Upper lobe of right lung (tissue), 1 donor: ENCODE measurements at regions not wholly inside any gene's neighbourhood (a gene's known extent, or its start where the extent isn't known, plus 50 kb on each side); places are given as distances from the start of the nearest gene placed in this dataset.

Experiments
- ATAC-seq: fragments of 200-7000 bp; cut with Tn5 transposase; one replicate; pipeline ENCODE4 v1.9.1; 2020; ENCODE audit warnings: mild to moderate bottlenecking, moderate library complexity
- DNase-seq: peaks from one replicate; pipeline ENCODE4 v3.0.0-alpha.2; 2020
- H3K27ac ChIP-seq: fragments of 200-600 bp; one replicate; pipeline ENCODE4 v1.8.0; 2022
- H3K27me3 ChIP-seq: fragments of 200-600 bp; one replicate; pipeline ENCODE4 v1.8.0; 2022; ENCODE audit warnings: mild to moderate bottlenecking
- H3K36me3 ChIP-seq: fragments of 200-600 bp; one replicate; pipeline ENCODE4 v1.8.0; 2022
- H3K4me1 ChIP-seq: fragments of 200-600 bp; one replicate; pipeline ENCODE4 v1.8.0; 2022
- H3K4me3 ChIP-seq: fragments of 200-600 bp; one replicate; pipeline ENCODE4 v1.8.0; 2022; ENCODE audit warnings: mild to moderate bottlenecking
- H3K9me3 ChIP-seq: fragments of 200-600 bp; one replicate; pipeline ENCODE4 v1.8.0; 2022
- intact Hi-C: fragments of 100-400 bp; cut with DNase I; formaldehyde crosslinking; loops from one replicate; pipeline ENCODE4 v1.11.0; 2022
- TF ChIP-seq, protein P1 (sequence below): fragments of 200-600 bp; IDR thresholded peaks from one replicate; pipeline ENCODE4 v1.8.0; 2022; ENCODE audit warnings: antibody characterized with exemption
- donor health status: DM: no; HTN: yes; CAD: no; lungs with severe emphysema.

DNA sequence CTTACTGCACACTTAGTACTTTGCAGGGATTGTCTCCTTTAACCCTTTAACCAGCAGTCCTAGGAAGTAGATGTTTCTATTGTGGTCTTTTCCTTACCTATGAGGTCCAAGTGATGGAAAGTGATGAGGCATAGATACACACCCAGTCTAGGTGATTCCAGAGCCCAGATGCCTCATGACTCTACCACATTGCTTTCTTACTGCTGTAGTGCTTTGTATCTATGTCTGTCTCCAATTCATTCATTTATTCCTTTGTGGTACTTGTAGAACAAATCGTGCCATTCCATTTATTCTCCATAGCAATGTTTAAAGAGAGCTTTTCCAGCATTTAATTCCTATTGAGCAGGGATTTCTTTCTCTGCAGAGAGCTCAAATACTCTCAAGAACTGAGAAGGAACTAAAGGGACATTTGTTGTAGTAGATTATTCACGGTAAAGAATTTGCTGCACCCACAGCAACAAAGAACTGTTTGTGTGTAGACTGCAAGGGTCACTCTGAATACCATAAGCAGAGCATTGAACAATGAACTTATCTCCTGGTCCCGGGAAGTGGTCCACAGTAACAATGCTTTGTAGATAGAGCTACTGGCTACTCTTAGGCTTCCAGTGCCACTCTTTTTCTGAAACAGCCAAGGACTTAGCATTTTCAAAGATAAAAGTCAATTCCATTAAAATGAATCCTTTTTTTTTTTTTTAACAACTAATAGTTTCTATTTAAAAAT lies 337.0 kb downstream of the PTEN start:
- intact Hi-C loops: no loop called here
- TF ChIP-seq, protein P1, sequence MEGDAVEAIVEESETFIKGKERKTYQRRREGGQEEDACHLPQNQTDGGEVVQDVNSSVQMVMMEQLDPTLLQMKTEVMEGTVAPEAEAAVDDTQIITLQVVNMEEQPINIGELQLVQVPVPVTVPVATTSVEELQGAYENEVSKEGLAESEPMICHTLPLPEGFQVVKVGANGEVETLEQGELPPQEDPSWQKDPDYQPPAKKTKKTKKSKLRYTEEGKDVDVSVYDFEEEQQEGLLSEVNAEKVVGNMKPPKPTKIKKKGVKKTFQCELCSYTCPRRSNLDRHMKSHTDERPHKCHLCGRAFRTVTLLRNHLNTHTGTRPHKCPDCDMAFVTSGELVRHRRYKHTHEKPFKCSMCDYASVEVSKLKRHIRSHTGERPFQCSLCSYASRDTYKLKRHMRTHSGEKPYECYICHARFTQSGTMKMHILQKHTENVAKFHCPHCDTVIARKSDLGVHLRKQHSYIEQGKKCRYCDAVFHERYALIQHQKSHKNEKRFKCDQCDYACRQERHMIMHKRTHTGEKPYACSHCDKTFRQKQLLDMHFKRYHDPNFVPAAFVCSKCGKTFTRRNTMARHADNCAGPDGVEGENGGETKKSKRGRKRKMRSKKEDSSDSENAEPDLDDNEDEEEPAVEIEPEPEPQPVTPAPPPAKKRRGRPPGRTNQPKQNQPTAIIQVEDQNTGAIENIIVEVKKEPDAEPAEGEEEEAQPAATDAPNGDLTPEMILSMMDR: no peak
- Histone ChIP-seq H3K4me1 (no peaks in the 10 kb centered on the region), H3K4me3 (no peak overlapping the region), H3K9me3 (no peaks in the 10 kb centered on the region), H3K27me3 (no peaks in the 10 kb centered on the region), H3K36me3 (no peaks in the 10 kb centered on the region), H3K27ac (no peak overlapping the region)
- DNase-seq (no peak), ATAC-seq (no peak)

DNA sequence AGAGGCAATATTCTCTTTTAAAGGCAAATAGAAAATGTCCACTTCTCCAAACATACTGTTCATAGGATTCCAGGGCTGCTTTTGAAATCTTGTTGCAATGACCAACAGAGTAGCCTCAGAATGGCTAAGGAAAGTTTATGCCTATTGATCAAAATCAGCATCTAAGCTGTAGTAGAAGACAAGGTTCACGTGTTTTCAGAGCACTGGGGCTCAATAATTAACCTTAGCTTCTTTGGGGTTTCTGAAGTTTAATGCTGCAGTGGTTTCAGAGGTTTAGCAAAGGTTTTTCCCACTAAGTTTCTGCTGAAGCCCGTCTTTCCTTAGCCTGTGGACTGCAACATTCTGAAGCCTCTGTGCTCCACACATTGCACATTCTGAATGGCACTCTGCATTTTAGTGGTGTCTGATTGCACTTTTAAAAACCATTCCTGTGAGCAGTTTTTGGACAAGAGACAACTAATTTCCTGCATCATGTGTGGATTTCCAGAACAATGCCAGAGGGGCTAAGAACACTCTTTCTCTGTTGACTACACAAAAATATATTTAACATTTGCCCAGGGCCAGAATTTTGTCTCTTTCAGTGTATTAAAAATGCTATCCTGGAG lies 342.5 kb downstream of the PTEN start:
- ATAC-seq (no peak), DNase-seq (no peak)
- no peaks in the 10 kb centered on the region for H3K4me1 ChIP-seq
- H3K36me3 ChIP-seq: no peaks in the 10 kb centered on the region
- TF ChIP-seq, protein P1: no peak
- H3K4me3 ChIP-seq: no peak overlapping the region
- intact Hi-C loops: no loop called here
- H3K9me3 ChIP-seq: no peaks in the 10 kb centered on the region
- no peak overlapping the region for H3K27ac ChIP-seq
- no peaks in the 10 kb centered on the region for H3K27me3 ChIP-seq

DNA sequence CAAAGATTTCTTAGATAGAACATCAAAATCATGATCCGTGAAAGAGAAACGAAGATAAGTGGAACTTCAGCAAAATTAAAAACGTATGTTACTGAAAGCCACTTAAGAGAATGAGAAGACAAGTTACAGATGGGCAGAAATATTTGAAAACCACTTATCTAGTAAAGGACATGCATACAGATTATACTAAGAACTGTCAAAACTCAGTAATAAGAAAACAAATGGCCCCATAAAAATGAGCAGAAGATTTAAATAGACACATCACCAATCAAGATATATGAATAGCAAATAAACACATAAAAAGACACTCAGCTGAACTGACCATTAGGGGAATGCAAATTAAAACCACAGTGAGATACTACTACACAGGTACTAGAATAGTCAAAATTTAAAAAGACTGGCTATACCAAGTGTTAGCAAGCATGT lies 343.7 kb downstream of the PTEN start:
- intact Hi-C loops: no loop called here

DNA sequence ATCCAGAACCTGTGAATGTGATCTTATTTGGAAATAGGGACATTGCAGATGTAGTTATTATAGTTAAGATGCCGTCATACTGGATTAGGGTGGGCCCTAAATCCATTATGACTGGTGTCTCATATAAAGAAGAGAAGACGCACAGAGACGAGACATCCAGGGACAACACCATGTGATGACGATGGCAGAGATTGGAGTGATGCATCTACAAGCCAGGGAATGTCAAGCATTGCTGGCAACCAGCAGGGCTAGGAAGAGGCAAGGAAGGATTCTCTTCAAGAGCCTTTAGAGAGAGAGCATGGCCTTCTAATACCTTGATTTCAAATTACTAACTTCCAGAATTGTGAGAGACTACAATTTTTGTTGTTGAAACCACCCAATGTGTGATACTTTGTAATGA lies 345.8 kb downstream of the PTEN start:
- no peak overlapping the region for H3K27ac ChIP-seq
- H3K27me3 ChIP-seq: no peaks in the 10 kb centered on the region
- H3K36me3 ChIP-seq: no peaks in the 10 kb centered on the region
- intact Hi-C loops: no loop called here
- ATAC-seq: no peak
- TF ChIP-seq, protein P1: no peak
- no peak overlapping the region for H3K4me3 ChIP-seq
- no peak for DNase-seq
- no peaks in the 10 kb centered on the region for H3K9me3 ChIP-seq
- H3K4me1 ChIP-seq: no peaks in the 10 kb centered on the region

More for the DNA sequence above, 343.7 kb downstream of the PTEN start:
- Histone ChIP-seq H3K27me3 (no peaks in the 10 kb centered on the region), H3K4me3 (no peak overlapping the region), H3K27ac (no peak overlapping the region), H3K36me3 (no peaks in the 10 kb centered on the region), H3K4me1 (no peaks in the 10 kb centered on the region), H3K9me3 (no peaks in the 10 kb centered on the region)
- no peak for ATAC-seq
- TF ChIP-seq, protein P1: no peak
- no peak for DNase-seq

DNA sequence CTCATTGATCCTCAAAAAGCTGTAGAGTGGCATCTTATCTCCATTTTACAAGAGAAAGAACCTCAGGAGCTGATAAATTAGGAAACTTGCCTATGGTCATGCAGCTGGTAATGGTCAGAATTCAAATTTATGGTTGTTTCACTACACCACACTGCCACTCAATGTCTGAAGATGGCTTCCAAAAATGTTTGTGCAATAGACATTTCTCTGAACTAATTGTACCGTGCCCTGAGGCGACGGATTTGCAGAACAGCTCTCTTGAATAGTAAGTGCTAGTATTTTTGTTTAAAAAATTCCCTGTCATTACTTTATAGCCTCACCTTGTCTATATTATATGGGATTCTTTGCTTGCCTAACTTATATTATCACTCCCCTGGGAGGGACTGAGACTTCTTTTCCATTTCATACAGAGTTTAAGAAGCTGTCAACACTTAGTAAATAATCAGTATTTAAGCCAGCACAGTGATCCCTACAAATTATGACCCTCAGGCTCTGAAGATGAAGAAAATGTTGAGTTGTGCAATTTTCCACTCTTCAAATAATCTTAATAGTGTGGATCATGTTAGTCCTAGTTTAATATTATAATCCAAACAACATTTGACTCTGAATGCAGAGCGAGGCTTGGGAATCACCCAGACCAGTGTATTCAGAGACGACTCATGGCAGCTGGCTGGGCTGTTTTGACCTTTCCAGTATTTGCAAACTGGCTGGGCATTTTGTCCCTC lies 346.6 kb downstream of the PTEN start:
- Histone ChIP-seq H3K9me3 (no peaks in the 10 kb centered on the region), H3K4me1 (no peaks in the 10 kb centered on the region), H3K27me3 (no peaks in the 10 kb centered on the region), H3K27ac (no peak overlapping the region), H3K36me3 (no peaks in the 10 kb centered on the region), H3K4me3 (no peak overlapping the region)
- DNase-seq (no peak), ATAC-seq (no peak)
- TF ChIP-seq, protein P1: no peak
- intact Hi-C loops: no loop called here
